GM19463 (cell line): ENCODE measurements at regions not wholly inside any gene's neighbourhood (a gene's known extent, or its start where the extent isn't known, plus 50 kb on each side); places are given as distances from the start of the nearest gene placed in this dataset.
"Not testable (repeated sequence)": the region's sequence is repeated elsewhere in the genome, so short reads cannot be mapped to it uniquely, and the experiment has no call there.

ENCODE experiments used
- ATAC-seq: cut with Tn5 transposase; IDR thresholded peaks from one replicate; pipeline ENCODE4 v1.9.1; 2021; ENCODE audit warnings: mild to moderate bottlenecking, moderate library complexity; ENCODE audit not compliant: unreplicated experiment

GRCh38 chr18:73153271-73153670 lies 285.5 kb upstream of the NETO1 start:
- ATAC-seq = no peak

DNA sequence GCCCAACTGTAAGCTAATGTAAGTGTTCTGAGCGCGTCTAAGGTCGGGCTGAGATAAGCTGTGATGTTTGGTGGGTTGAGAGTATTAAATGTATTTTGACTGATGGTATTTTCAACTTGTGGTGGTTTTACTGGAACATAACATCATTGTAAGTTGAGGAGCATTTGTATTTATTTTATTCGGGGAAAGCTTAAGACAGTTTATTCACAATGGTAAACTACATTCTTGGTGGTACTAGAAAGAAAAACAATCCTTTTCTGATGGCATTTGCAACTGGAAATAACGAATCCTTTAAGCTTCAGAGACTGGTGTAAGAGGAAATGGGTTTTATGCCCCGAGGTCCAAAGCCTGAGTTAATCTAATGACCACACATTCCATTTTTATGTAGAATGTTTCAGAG lies 283.3 kb upstream of the NETO1 start:
- ATAC-seq = no peak

GRCh38 chr18:73150199-73150598 lies 282.4 kb upstream of the NETO1 start:
- no peak for ATAC-seq

DNA sequence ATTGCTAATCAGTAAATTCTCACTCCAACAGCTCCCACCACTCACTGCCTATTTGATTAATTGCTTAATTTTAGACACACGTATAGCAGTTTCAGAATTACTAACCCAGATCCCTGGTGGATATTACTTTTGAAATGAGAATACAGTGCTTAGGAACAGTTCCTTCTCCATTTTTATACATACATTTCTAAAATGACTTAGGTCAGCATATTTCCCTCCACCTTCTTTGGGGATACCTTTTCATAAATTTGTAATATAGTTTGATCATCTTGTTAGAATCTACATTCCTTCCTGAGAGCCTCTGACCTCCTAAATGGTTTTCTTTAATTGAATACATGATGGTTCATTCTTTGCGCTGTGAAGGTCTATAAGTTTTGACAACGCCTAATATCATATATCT lies 279.8 kb upstream of the NETO1 start:
- no peak for ATAC-seq

GRCh38 chr18:73144030-73144429 lies 276.2 kb upstream of the NETO1 start:
- no peak for ATAC-seq

DNA sequence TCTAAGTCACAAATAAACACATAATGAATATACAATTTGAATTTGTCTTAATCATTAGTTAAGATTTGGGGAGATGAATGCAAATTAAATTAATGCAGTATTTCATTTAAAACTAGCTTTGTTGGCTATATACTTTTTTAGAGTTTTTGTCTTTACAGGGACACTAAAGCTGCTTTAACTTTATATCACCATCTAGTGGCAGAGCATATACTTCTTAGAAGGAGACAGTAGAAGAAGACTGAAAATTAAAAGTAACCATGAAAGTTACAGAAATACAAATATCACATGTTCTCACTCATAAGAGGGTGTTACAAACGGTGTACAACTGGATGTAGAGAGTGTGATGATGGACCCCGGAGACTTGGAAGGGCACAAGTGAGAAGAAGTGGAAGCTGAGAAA lies 268.3 kb upstream of the NETO1 start:
- ATAC-seq = no peak

DNA sequence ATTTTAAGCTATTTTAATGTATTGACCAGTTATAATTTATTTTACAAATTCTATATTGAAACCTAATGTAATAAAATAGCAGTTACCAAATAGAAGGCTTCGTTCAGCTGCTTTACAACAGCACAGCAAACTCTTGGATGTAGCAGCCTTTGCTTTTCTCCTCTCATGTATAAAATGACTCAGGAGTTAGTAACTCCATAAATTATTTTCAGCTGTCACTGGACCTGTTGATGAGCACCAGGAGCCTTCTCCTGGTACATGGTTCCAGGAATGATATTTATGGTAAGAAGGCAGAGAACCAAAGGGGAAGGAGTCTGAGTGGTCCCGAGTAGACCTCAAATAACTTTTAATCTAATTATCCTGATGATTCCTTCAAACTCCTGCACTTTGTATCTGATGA lies 256.4 kb upstream of the NETO1 start:
- ATAC-seq = no peak

GRCh38 chr18:73121207-73121606 lies 253.4 kb upstream of the NETO1 start:
- ATAC-seq = no peak

- no peak for ATAC-seq
These were observed 252.8 kb upstream of the NETO1 start for GRCh38 chr18:73120626-73121025.

DNA sequence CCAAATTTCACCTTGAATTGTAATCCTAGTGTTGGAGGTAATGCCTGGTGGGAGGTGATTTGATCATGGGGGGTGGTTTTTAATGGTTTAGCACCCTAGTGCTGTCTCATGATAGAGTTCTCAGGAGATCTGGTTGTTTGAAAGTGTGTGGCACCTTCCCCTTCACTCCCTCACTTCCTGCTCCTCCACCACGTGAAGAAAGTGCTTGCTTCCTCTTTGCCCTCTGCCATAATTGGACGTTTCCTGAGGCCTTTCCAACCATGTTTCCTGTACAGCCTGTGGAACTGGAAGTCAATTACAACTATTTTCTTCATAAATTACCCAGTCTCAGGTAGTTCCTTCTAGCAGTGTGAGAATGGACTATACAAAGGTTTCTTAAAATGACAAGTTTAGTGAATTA lies 251.8 kb upstream of the NETO1 start:
- no peak for ATAC-seq

GRCh38 chr18:73118121-73118816 lies 250.5 kb upstream of the NETO1 start:
- ATAC-seq = no peak

DNA sequence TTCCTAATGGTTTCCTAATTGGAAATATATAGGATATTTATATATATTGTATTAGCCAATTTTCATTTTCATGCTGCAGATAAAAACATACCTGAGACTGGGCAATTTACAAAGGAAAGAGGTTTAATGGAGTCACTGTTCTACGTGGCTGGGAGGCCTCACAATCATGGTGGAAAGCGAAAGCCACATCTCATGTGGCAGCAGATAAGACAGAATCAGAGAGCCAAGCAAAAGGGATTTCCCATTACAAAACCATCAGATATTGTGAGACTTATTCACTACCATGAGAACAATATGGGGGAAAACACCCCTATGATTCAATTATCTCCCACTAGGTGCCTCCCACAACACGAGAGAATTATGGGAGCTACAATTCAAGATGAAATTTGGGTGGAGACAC lies 242.5 kb upstream of the NETO1 start:
- no peak for ATAC-seq

- no peak for ATAC-seq
These were observed 234.2 kb upstream of the NETO1 start for GRCh38 chr18:73101977-73102376.

- not testable (repeated sequence) for ATAC-seq
These were observed 233.7 kb upstream of the NETO1 start for GRCh38 chr18:73101491-73101890.

DNA sequence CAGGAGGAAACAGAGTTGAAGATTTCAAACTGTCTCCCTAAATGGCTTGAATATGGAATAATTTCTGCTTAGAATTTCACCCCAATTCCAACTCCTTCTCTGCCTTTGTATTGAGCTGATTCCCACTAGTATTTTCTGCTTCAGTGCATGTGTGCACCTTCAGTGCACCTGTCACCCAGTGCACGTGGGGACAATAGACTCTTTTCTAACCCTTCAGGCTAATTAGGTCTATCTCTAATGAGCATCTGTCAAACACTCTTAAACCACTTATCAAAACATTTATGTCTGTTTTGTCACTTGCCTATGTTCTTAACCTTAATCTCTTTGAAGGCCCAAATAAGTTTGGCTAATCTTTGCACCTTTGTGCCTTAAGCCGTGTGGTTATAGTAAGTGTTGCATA lies 232.0 kb upstream of the NETO1 start:
- ATAC-seq = no peak

- ATAC-seq = no peak
These were observed 226.0 kb upstream of the NETO1 start for GRCh38 chr18:73093687-73094250.

DNA sequence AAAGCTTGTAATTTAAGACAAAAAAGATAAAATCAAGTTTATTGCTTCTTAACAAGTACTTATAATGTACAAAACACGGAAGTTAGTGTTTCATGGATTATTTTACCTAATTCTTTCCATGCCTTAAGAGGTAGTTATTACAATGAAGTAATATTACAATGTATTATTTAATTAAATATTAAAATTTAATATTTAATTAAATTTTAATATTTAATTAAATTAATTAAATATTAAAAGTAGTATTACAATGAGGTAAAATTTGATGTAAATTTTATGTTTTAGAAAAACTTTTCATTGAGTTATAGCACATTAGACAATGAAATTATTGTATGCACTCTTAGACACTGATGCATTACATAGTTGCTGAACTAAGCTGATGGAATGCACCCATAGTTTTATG lies 220.7 kb upstream of the NETO1 start:
- no peak for ATAC-seq

GRCh38 chr18:73087282-73087977 lies 219.6 kb upstream of the NETO1 start:
- ATAC-seq = no peak

DNA sequence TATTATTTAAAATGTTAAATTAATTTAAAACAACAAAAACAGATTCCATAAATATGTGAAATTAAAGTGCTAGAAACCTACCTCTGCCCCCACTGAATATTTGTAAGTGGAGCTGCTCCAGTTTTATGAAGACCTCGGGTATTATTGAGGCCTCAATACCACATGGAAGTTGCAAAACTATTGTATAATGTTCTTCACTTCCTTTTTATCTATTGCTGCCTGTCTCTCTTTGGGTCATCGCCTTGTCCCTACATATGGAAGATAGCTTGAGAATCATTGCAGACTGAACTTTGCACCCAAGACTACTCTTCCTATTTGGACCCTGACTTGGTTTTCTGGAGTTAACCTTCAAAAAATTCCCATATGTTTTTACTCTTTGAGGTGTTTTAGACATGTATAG lies 212.1 kb upstream of the NETO1 start:
- ATAC-seq = no peak

GRCh38 chr18:73060666-73061288 lies 193.0 kb upstream of the NETO1 start:
- no peak for ATAC-seq

DNA sequence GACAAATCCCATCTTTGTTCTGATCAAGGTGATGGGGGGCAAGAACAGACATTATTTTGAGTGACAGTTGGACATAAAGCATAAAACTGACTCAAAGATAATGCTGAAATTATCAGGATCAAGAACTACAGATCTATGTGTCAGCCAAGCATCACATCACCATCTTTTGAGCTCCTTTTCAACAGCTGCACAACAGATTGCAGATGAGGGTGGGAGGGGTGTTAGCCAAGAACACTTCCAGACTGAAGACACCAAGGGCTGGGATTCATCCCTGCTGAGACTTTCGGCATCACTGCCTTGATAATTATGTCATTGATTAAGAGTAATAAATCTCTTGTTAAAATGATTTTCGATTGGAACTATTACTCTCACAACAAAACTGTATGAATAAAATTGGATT lies 191.5 kb upstream of the NETO1 start:
- no peak for ATAC-seq

GRCh38 chr18:73047688-73048087 lies 179.9 kb upstream of the NETO1 start:
- no peak for ATAC-seq
